Common myeloid progenitor, CD34-positive (primary cell): ENCODE measurements at regions not wholly inside any gene's neighbourhood (a gene's known extent, or its start where the extent isn't known, plus 50 kb on each side); places are given as distances from the start of the nearest gene placed in this dataset.

Experiments used
- CTCF ChIA-PET: fragments of 350-600 bp; sonication (Branson Sonifier 250); formaldehyde crosslinking; loops from one replicate; lab custom pipeline; 2021; ENCODE audit warnings: antibody characterized with exemption; lab: Charles Lee
- POLR2A ChIA-PET: fragments of 350-600 bp; sonication (Branson Sonifier 250); formaldehyde crosslinking; loops from one replicate; lab custom pipeline; 2021; ENCODE audit warnings: antibody characterized with exemption; lab: Charles Lee
- DNase-seq, 3 donors: peaks; one replicate each; pipeline versions ENCODE4 v3.0.0 to v3.0.0-alpha.2; 2013
- H3K27ac ChIP-seq, 2 experiments: 1 replicate in 1 of 2; 2 replicates in 1 of 2; pipeline ENCODE4 v1.7.0; 2013; ENCODE audit warnings: inconsistent platforms in 2 of 2, low read length in 2 of 2, mild to moderate bottlenecking in 2 of 2, low read depth in 1 of 2, moderate library complexity in 1 of 2; ENCODE audit not compliant: severe bottlenecking in 2 of 2, insufficient read depth in 1 of 2, poor library complexity in 1 of 2
- H3K27me3 ChIP-seq, 5 experiments: replicated peaks in 2 of 5; 1 replicate in 3 of 5; 2 replicates in 2 of 5; pipeline versions ENCODE4 v1.6.1 to v1.7.0; 2013; ENCODE audit warnings: low read length in 4 of 5, mild to moderate bottlenecking in 2 of 5, moderate library complexity in 2 of 5, inconsistent platforms in 1 of 5; ENCODE audit not compliant: insufficient read depth in 5 of 5, control insufficient read depth in 4 of 5
- H3K36me3 ChIP-seq, 4 experiments: 1 replicate in 2 of 4; 2 replicates in 2 of 4; pipeline versions ENCODE4 v1.6.1 to v1.7.0; 2013; ENCODE audit warnings: low read length in 3 of 4, control low read depth in 1 of 4, mild to moderate bottlenecking in 1 of 4; ENCODE audit not compliant: control insufficient read depth in 4 of 4, insufficient read depth in 4 of 4
- H3K4me1 ChIP-seq, 4 experiments: 1 replicate in 3 of 4; 2 replicates in 1 of 4; pipeline versions ENCODE4 v1.6.1 to v1.7.1; 2013; ENCODE audit warnings: low read length in 3 of 4, mild to moderate bottlenecking in 3 of 4, control low read depth in 1 of 4, inconsistent platforms in 1 of 4, moderate library complexity in 1 of 4; ENCODE audit not compliant: control insufficient read depth in 4 of 4, insufficient read depth in 4 of 4; ENCODE audit errors: control extremely low read depth in 1 of 4
- H3K4me3 ChIP-seq, 7 experiments: 1 replicate in 4 of 7; 2 replicates in 3 of 7; pipeline versions ENCODE4 v1.5.1 to v1.7.0; 2013; ENCODE audit warnings: mild to moderate bottlenecking in 7 of 7, low read length in 6 of 7, moderate library complexity in 6 of 7, inconsistent platforms in 2 of 7, low read depth in 2 of 7, control low read depth in 1 of 7; ENCODE audit not compliant: insufficient read depth in 4 of 7, control insufficient read depth in 1 of 7; ENCODE audit errors: extremely low read depth in 1 of 7
- H3K9me3 ChIP-seq, 5 experiments: 1 replicate in 4 of 5; 2 replicates in 1 of 5; pipeline versions ENCODE4 v1.6.1 to v1.7.1; 2013; ENCODE audit warnings: low read length in 4 of 5, mild to moderate bottlenecking in 2 of 5, inconsistent platforms in 1 of 5, low read depth in 1 of 5, moderate library complexity in 1 of 5; ENCODE audit not compliant: control insufficient read depth in 4 of 5, insufficient read depth in 2 of 5; ENCODE audit errors: control extremely low read depth in 1 of 5
- whole genome bisulfite sequencing: methylation state at CpG from one replicate; pipeline ENCODE4 v1.1.5; 2013; ENCODE audit not compliant: insufficient coverage; 5-methylcytosine and 5-hydroxymethylcytosine counted together

- DNase-seq, result no peak
- Histone ChIP-seq H3K4me3 (no peak overlapping the region), H3K9me3 (no peaks in the 10 kb centered on the region), H3K36me3 (no peaks in the 10 kb centered on the region), H3K27ac (no peak overlapping the region), H3K4me1 (no peaks in the 10 kb centered on the region), H3K27me3 (peaks cover 0 to 2% (median 0%) of the 10 kb centered on the region in 5 experiments)
- 88% methylated on average over 1 of the region's 1 CpG for WGBS
- ChIA-PET POLR2A (no interaction called here), CTCF (no interaction called here)
These were observed 135.3 kb downstream of the ETAA1 start for GRCh38 chr2:67532387-67532786.

DNA sequence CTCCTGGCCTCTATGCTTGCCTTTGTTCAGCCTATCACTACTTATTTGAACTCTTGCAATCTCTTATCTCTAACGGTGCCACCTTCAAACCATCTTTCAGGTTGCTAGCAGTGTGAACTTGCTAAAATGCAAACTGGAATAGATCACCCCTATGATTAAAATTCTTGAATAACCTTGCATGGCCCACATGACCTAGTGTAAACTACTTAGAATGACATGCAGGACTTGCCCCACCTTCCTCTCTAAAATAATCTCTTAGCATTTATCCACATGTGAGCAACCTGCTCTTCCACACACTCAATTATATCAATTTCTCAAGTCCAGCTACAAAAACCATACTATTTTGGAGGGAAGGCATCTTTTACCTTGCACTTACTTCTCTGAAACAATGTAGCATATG is 137.6 kb downstream of the ETAA1 start:
- DNase-seq, result no peak
- Histone ChIP-seq H3K36me3 (no peaks in the 10 kb centered on the region), H3K9me3 (peaks cover 0 to 6% (median 0%) of the 10 kb centered on the region in 5 experiments), H3K27ac (no peak overlapping the region), H3K4me3 (no peak overlapping the region), H3K4me1 (no peaks in the 10 kb centered on the region), H3K27me3 (peaks cover 0 to 2% (median 0%) of the 10 kb centered on the region in 5 experiments)
- WGBS, result 100% methylated on average over 1 of the region's 1 CpG
- ChIA-PET CTCF (no interaction called here), POLR2A (no interaction called here)

GRCh38 chr2:67540962-67541361 is 143.8 kb downstream of the ETAA1 start:
- Histone ChIP-seq H3K9me3 (peaks cover 0 to 26% (median 4%) of the 10 kb centered on the region in 5 experiments), H3K4me1 (no peaks in the 10 kb centered on the region), H3K27me3 (no peaks in the 10 kb centered on the region), H3K27ac (no peak overlapping the region), H3K36me3 (no peaks in the 10 kb centered on the region), H3K4me3 (no peak overlapping the region)
- ChIA-PET CTCF (no interaction called here), POLR2A (no interaction called here)
- no peak for DNase-seq
- no CpG with 5 or more reads among the region's 1 CpG for WGBS

DNA sequence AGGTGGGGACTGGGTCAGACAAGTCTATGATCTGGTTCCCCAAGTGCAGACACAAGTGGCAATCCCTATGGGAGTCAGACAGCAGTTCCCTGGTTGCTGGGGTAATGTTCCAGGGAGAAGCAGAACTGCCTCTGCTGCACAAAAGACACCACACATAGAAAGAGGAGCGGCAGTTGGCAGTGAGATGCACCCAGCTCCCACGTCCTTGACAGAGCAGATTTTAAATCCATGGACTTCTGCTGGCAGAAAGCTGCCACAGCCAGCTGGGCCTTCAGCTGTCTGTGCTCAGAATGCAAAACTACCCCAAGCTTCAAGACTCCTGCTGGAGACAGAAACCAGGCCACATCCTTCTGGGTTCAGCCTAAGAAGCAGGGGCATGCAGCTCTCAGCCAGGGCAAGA is 147.2 kb downstream of the ETAA1 start:
- no peak overlapping the region for H3K4me3 ChIP-seq
- H3K27me3 ChIP-seq, result no peaks in the 10 kb centered on the region
- H3K36me3 ChIP-seq, result no peaks in the 10 kb centered on the region
- WGBS, result 100% methylated on average over 2 of the region's 2 CpGs
- peaks cover 0 to 20% (median 3%) of the 10 kb centered on the region in 5 experiments for H3K9me3 ChIP-seq
- ChIA-PET CTCF (no interaction called here), POLR2A (no interaction called here)
- H3K4me1 ChIP-seq, result no peaks in the 10 kb centered on the region
- no peak overlapping the region for H3K27ac ChIP-seq
- DNase-seq, result no peak

DNA sequence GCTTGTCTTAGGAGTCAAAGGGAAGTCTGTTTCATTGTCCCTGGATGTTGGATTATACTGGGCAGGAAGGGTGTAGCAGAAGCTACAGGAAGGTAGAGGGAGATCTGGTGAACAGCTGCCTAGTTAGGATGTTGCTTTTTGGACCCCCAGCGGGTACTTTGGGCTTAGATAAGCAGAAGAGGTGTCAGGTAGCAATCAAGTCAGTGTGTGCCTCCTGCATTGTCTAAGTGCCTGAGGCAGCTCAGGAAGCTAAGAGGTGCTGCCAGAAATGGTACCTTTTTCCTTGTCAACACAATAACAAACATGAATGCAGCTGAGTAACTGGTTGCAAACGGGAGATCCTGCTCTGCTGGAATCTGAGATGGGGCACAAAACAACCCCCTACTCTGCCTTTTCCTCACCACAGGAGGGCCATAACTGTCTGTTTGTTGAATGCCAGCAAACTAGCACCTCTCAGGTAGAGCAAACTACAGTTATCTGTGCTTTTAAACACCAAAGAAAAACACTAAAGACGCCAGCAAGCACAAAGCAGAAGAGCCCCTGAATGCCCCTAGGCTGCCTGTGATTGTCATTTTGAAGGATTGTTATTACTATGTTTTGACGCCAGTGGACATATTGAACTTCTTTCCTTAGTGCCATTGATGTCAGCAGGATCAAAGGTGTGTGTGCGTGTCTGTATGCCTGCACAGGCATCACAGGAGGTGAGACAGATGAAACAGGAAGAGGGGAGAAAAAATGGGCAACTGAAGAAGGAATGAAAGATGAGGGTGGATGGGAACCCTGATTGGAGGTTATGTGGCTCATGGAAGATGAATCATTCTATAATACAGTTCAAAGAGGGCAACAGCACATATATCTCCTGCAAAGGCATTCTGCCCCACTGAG is 151.4 kb downstream of the ETAA1 start:
- H3K4me3 ChIP-seq, result no peak overlapping the region
- no peaks in the 10 kb centered on the region for H3K27me3 ChIP-seq
- H3K4me1 ChIP-seq, result no peaks in the 10 kb centered on the region
- DNase-seq, result no peak
- ChIA-PET POLR2A (no interaction called here), CTCF (interaction anchor here (1.4 kb wide), 1 partner anchor 121 kb away, joined by 3 read pairs; no protein-coding TSS in a partner anchor)
- peaks cover 0 to 3% (median 0%) of the 10 kb centered on the region in 5 experiments for H3K9me3 ChIP-seq
- H3K27ac ChIP-seq, result no peak overlapping the region
- no peaks in the 10 kb centered on the region for H3K36me3 ChIP-seq
- 100% methylated on average over 4 of the region's 5 CpGs for WGBS

GRCh38 chr2:67559156-67559555 is 162.0 kb downstream of the ETAA1 start:
- Histone ChIP-seq H3K27ac (no peak overlapping the region), H3K36me3 (no peaks in the 10 kb centered on the region), H3K4me3 (no peak overlapping the region), H3K9me3 (no peaks in the 10 kb centered on the region), H3K27me3 (no peaks in the 10 kb centered on the region), H3K4me1 (no peaks in the 10 kb centered on the region)
- no peak for DNase-seq
- 100% methylated on average over 1 of the region's 3 CpGs for WGBS
- CTCF ChIA-PET, result no interaction called here
- POLR2A ChIA-PET, result no interaction called here

DNA sequence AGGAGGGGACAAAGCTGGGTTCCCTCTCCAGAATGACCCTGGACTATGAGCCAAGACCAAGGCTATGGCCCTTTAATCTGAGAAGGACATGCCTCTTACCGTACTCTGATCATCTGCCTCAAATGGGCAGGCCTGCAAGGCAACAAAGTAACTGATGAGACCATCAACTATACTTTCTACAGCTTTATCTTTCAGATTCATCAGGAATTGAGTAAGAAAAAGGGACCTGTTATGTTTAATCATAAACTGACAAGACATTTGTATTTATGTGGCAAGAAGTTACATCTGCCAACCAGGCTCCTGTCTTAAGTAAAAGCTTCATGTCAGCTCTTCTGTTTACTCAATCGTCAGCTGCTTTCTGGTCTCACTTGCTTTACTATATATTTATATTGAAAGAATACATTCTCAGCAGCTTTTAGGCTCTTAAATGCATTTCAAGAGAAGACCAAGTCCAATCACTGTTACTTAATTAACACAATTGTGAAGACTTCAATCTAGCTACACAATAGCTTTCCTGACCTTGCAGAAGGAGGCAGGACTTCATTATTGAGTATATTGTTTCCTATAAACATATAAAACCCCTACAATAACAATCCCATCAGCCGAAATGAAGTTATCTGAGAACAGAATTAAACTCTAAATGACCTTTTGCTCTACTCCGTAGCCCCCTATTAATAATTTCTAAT is 163.8 kb downstream of the ETAA1 start:
- Histone ChIP-seq H3K36me3 (no peaks in the 10 kb centered on the region), H3K4me3 (no peak overlapping the region), H3K9me3 (no peaks in the 10 kb centered on the region), H3K27me3 (no peaks in the 10 kb centered on the region), H3K27ac (no peak overlapping the region), H3K4me1 (no peaks in the 10 kb centered on the region)
- ChIA-PET POLR2A (no interaction called here), CTCF (no interaction called here)
- no peak for DNase-seq
- 92% methylated on average over 2 of the region's 4 CpGs for WGBS
